CD8-positive, alpha-beta memory T cell (primary cell): ENCODE measurements at regions not wholly inside any gene's neighbourhood (a gene's known extent, or its start where the extent isn't known, plus 50 kb on each side); places are given as distances from the start of the nearest gene placed in this dataset.

ENCODE experiments used
- CTCF ChIA-PET: fragments of 350-600 bp; sonication (Branson Sonifier 250); formaldehyde crosslinking; loops from one replicate; lab custom pipeline; 2021; ENCODE audit warnings: antibody characterized with exemption; lab: Charles Lee
- POLR2A ChIA-PET: fragments of 350-600 bp; sonication (Branson Sonifier 250); formaldehyde crosslinking; loops from one replicate; lab custom pipeline; 2021; ENCODE audit warnings: antibody characterized with exemption; lab: Charles Lee
- DNase-seq, 5 donors: peaks; one replicate each; pipeline versions ENCODE4 v3.0.0 to v3.0.0-alpha.2; 2020 to 2022; ENCODE audit warnings: mixed read lengths in 1 of 5
- H3K27ac ChIP-seq: one replicate; pipeline ENCODE4 v1.7.0; 2013; ENCODE audit warnings: low read depth, mild to moderate bottlenecking, low read length, moderate library complexity
- H3K27me3 ChIP-seq: 2 replicates; pipeline ENCODE4 v1.7.0; 2013; ENCODE audit warnings: low read length, mild to moderate bottlenecking; ENCODE audit not compliant: insufficient read depth, poor library complexity, severe bottlenecking
- H3K36me3 ChIP-seq: 2 replicates; pipeline ENCODE4 v1.7.0; 2013; ENCODE audit warnings: mild to moderate bottlenecking, low read length, moderate library complexity; ENCODE audit not compliant: insufficient read depth
- H3K4me1 ChIP-seq: 2 replicates; pipeline ENCODE4 v1.7.0; 2013; ENCODE audit warnings: mild to moderate bottlenecking, low read length, moderate library complexity; ENCODE audit not compliant: insufficient read depth
- H3K4me3 ChIP-seq: 2 replicates; pipeline ENCODE4 v1.7.0; 2013; ENCODE audit warnings: mild to moderate bottlenecking, low read length
- H3K9me3 ChIP-seq: 2 replicates; pipeline ENCODE4 v1.7.0; 2013; ENCODE audit warnings: mild to moderate bottlenecking, low read length
- H3K27ac Mint-ChIP-seq, 8 donors: one replicate each; pipeline ENCODE4 v1.8.0; 2020 to 2021; ENCODE audit warnings: mixed read lengths in 8 of 8, mild to moderate bottlenecking in 6 of 8, inconsistent platforms in 3 of 8, moderate library complexity in 3 of 8
- H3K27me3 Mint-ChIP-seq, 2 donors: one replicate each; pipeline ENCODE4 v1.8.0; 2020 to 2021; ENCODE audit warnings: mixed read lengths in 2 of 2, mild to moderate bottlenecking in 1 of 2, moderate library complexity in 1 of 2
- H3K36me3 Mint-ChIP-seq, 3 donors: one replicate each; pipeline ENCODE4 v1.8.0; 2020 to 2021; ENCODE audit warnings: mixed read lengths in 3 of 3, inconsistent platforms in 1 of 3, mild to moderate bottlenecking in 1 of 3
- H3K4me1 Mint-ChIP-seq, 3 donors: one replicate each; pipeline ENCODE4 v1.8.0; 2020 to 2021; ENCODE audit warnings: mixed read lengths in 3 of 3, inconsistent platforms in 1 of 3, mild to moderate bottlenecking in 1 of 3
- H3K4me3 Mint-ChIP-seq, 7 donors: one replicate each; pipeline ENCODE4 v1.8.0; 2020 to 2021; ENCODE audit warnings: mixed read lengths in 7 of 7, mild to moderate bottlenecking in 6 of 7, moderate library complexity in 4 of 7, inconsistent platforms in 2 of 7
- H3K9me3 Mint-ChIP-seq, 5 donors: one replicate each; pipeline ENCODE4 v1.8.0; 2020 to 2022; ENCODE audit warnings: mixed read lengths in 5 of 5, mild to moderate bottlenecking in 3 of 5, moderate library complexity in 2 of 5, inconsistent platforms in 1 of 5

GRCh38 chr12:87092421-87092820, 836.2 kb upstream of the MGAT4C start:
- no peaks in the 10 kb centered on the region for H3K4me1 Mint-ChIP-seq
- Histone ChIP-seq H3K36me3 (no peaks in the 10 kb centered on the region), H3K4me1 (no peaks in the 10 kb centered on the region), H3K27me3 (no peaks in the 10 kb centered on the region), H3K4me3 (no peak overlapping the region), H3K27ac (no peak overlapping the region), H3K9me3 (no peaks in the 10 kb centered on the region)
- H3K27ac Mint-ChIP-seq, result no peak overlapping the region
- no peak for DNase-seq
- H3K27me3 Mint-ChIP-seq, result no peaks in the 10 kb centered on the region
- no peaks in the 10 kb centered on the region for H3K36me3 Mint-ChIP-seq
- ChIA-PET CTCF (no interaction called here), POLR2A (no interaction called here)
- peaks cover 0 to 21% (median 7%) of the 10 kb centered on the region in 5 donors for H3K9me3 Mint-ChIP-seq
- no peak overlapping the region for H3K4me3 Mint-ChIP-seq

GRCh38 chr12:87086118-87086891, 830.1 kb upstream of the MGAT4C start:
- CTCF ChIA-PET, result no interaction called here
- no peak overlapping the region for H3K4me3 ChIP-seq
- H3K4me1 ChIP-seq, result no peaks in the 10 kb centered on the region
- no peaks in the 10 kb centered on the region for H3K27me3 Mint-ChIP-seq
- DNase-seq, result no peak
- peaks cover 0 to 24% (median 2%) of the 10 kb centered on the region in 5 donors for H3K9me3 Mint-ChIP-seq
- no peak overlapping the region for H3K27ac Mint-ChIP-seq
- H3K36me3 ChIP-seq, result no peaks in the 10 kb centered on the region
- no peaks in the 10 kb centered on the region for H3K27me3 ChIP-seq
- no peaks in the 10 kb centered on the region for H3K4me1 Mint-ChIP-seq
- H3K36me3 Mint-ChIP-seq, result no peaks in the 10 kb centered on the region
- H3K27ac ChIP-seq, result no peak overlapping the region
- no peak overlapping the region for H3K4me3 Mint-ChIP-seq
- H3K9me3 ChIP-seq, result no peaks in the 10 kb centered on the region
- POLR2A ChIA-PET, result no interaction called here

- ChIA-PET CTCF (no interaction called here), POLR2A (no interaction called here)
- H3K4me1 Mint-ChIP-seq, result no peaks in the 10 kb centered on the region
- no peak overlapping the region for H3K27ac ChIP-seq
- no peaks in the 10 kb centered on the region for H3K9me3 ChIP-seq
- H3K9me3 Mint-ChIP-seq, result peaks cover 0 to 19% (median 2%) of the 10 kb centered on the region in 5 donors
- no peaks in the 10 kb centered on the region for H3K27me3 Mint-ChIP-seq
- H3K36me3 ChIP-seq, result no peaks in the 10 kb centered on the region
- H3K36me3 Mint-ChIP-seq, result no peaks in the 10 kb centered on the region
- no peaks in the 10 kb centered on the region for H3K27me3 ChIP-seq
- no peak overlapping the region for H3K4me3 ChIP-seq
- no peak overlapping the region for H3K4me3 Mint-ChIP-seq
- H3K27ac Mint-ChIP-seq, result no peak overlapping the region
- H3K4me1 ChIP-seq, result no peaks in the 10 kb centered on the region
- DNase-seq, result no peak
These were observed 829.1 kb upstream of the MGAT4C start for GRCh38 chr12:87085286-87085685.

GRCh38 chr12:87082756-87083155, 826.6 kb upstream of the MGAT4C start:
- Mint-ChIP-seq H3K27ac (no peak overlapping the region), H3K9me3 (peaks cover 0 to 16% (median 2%) of the 10 kb centered on the region in 5 donors), H3K4me1 (no peaks in the 10 kb centered on the region), H3K36me3 (no peaks in the 10 kb centered on the region), H3K4me3 (no peak overlapping the region), H3K27me3 (no peaks in the 10 kb centered on the region)
- no peaks in the 10 kb centered on the region for H3K36me3 ChIP-seq
- CTCF ChIA-PET, result no interaction called here
- no peaks in the 10 kb centered on the region for H3K27me3 ChIP-seq
- H3K9me3 ChIP-seq, result no peaks in the 10 kb centered on the region
- DNase-seq, result no peak
- POLR2A ChIA-PET, result no interaction called here
- no peak overlapping the region for H3K4me3 ChIP-seq
- H3K4me1 ChIP-seq, result no peaks in the 10 kb centered on the region
- H3K27ac ChIP-seq, result no peak overlapping the region

GRCh38 chr12:87074781-87075180, 818.6 kb upstream of the MGAT4C start:
- POLR2A ChIA-PET, result no interaction called here
- no peak overlapping the region for H3K4me3 Mint-ChIP-seq
- CTCF ChIA-PET, result no interaction called here

GRCh38 chr12:87066326-87066725, 810.1 kb upstream of the MGAT4C start:
- Histone ChIP-seq H3K4me1 (no peaks in the 10 kb centered on the region), H3K36me3 (no peaks in the 10 kb centered on the region), H3K27ac (no peak overlapping the region), H3K27me3 (no peaks in the 10 kb centered on the region), H3K4me3 (no peak overlapping the region), H3K9me3 (no peaks in the 10 kb centered on the region)
- Mint-ChIP-seq H3K4me1 (no peaks in the 10 kb centered on the region), H3K27ac (no peak overlapping the region), H3K4me3 (no peak overlapping the region), H3K36me3 (no peaks in the 10 kb centered on the region), H3K27me3 (peaks cover 0 to 2% of the 10 kb centered on the region in 2 donors), H3K9me3 (peaks cover 0 to 43% (median 4%) of the 10 kb centered on the region in 5 donors)
- POLR2A ChIA-PET, result no interaction called here
- no peak for DNase-seq
- CTCF ChIA-PET, result no interaction called here

More at GRCh38 chr12:87074781-87075180, 818.6 kb upstream of the MGAT4C start:
- Histone ChIP-seq H3K4me1 (no peaks in the 10 kb centered on the region), H3K4me3 (no peak overlapping the region), H3K9me3 (no peaks in the 10 kb centered on the region), H3K36me3 (no peaks in the 10 kb centered on the region), H3K27me3 (no peaks in the 10 kb centered on the region), H3K27ac (no peak overlapping the region)
- peaks cover 7 to 18% (median 9%) of the 10 kb centered on the region in 5 donors for H3K9me3 Mint-ChIP-seq
- no peak overlapping the region for H3K27ac Mint-ChIP-seq
- H3K4me1 Mint-ChIP-seq, result no peaks in the 10 kb centered on the region
- DNase-seq, result no peak
- H3K27me3 Mint-ChIP-seq, result no peaks in the 10 kb centered on the region
- H3K36me3 Mint-ChIP-seq, result no peaks in the 10 kb centered on the region

- DNase-seq, result no peak
These were observed 803.0 kb upstream of the MGAT4C start for GRCh38 chr12:87059231-87059630.

GRCh38 chr12:87054226-87054625, 798.0 kb upstream of the MGAT4C start:
- peaks cover 0 to 15% (median 0%) of the 10 kb centered on the region in 5 donors for H3K9me3 Mint-ChIP-seq
- H3K4me3 Mint-ChIP-seq, result no peak overlapping the region

More at GRCh38 chr12:87059231-87059630, 803.0 kb upstream of the MGAT4C start:
- Mint-ChIP-seq H3K9me3 (peaks cover 0 to 23% (median 0%) of the 10 kb centered on the region in 5 donors), H3K4me3 (no peak overlapping the region), H3K27me3 (no peaks in the 10 kb centered on the region), H3K4me1 (no peaks in the 10 kb centered on the region), H3K36me3 (no peaks in the 10 kb centered on the region), H3K27ac (no peak overlapping the region)
- ChIA-PET CTCF (no interaction called here), POLR2A (no interaction called here)
- Histone ChIP-seq H3K27me3 (no peaks in the 10 kb centered on the region), H3K36me3 (no peaks in the 10 kb centered on the region), H3K4me3 (no peak overlapping the region), H3K27ac (no peak overlapping the region), H3K4me1 (no peaks in the 10 kb centered on the region), H3K9me3 (no peaks in the 10 kb centered on the region)

More at GRCh38 chr12:87054226-87054625, 798.0 kb upstream of the MGAT4C start:
- Histone ChIP-seq H3K9me3 (no peaks in the 10 kb centered on the region), H3K4me3 (no peak overlapping the region), H3K27me3 (no peaks in the 10 kb centered on the region), H3K36me3 (no peaks in the 10 kb centered on the region), H3K27ac (no peak overlapping the region), H3K4me1 (no peaks in the 10 kb centered on the region)
- no peak overlapping the region for H3K27ac Mint-ChIP-seq
- H3K27me3 Mint-ChIP-seq, result no peaks in the 10 kb centered on the region
- no peaks in the 10 kb centered on the region for H3K4me1 Mint-ChIP-seq
- H3K36me3 Mint-ChIP-seq, result no peaks in the 10 kb centered on the region
- CTCF ChIA-PET, result no interaction called here
- POLR2A ChIA-PET, result no interaction called here
- DNase-seq, result no peak
